OCI-M1 (cell line): ENCODE measurements at regions not wholly inside any gene's neighbourhood (a gene's known extent, or its start where the extent isn't known, plus 50 kb on each side); places are given as distances from the start of the nearest gene placed in this dataset.
A peak's percentile ranks its signal among the peaks of the same experiment; 100 is the strongest.
"Not testable (repeated sequence)": the region's sequence is repeated elsewhere in the genome, so short reads cannot be mapped to it uniquely, and the experiment has no call there.

Source experiments
- DNase-seq: peaks from one replicate; lab custom pipeline; 2025; lab: John Stamatoyannopoulos, UW

DNA sequence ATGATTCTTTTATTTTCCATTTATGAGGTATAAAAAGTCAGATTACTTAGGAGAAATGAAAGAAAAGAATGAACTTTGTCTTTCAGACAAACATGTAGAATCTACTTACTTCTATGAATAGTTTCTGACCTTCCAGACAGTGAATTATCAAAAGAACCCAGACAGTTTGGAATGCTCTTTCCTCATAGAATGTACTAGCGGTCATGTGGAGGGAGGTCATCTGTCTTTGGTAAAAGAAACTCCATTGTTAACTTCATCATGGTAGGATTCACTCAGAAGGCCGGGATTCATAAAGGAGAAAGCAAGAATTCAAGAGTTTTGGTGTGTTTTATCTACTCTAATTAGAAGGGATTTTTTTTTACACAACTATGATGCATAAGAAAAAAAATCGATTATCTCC is 144.8 kb upstream of the ZNF804B start:
- no peak for DNase-seq

- DNase-seq: no peak
These were observed 148.6 kb upstream of the ZNF804B start for GRCh38 chr7:88610942-88611341.

DNA sequence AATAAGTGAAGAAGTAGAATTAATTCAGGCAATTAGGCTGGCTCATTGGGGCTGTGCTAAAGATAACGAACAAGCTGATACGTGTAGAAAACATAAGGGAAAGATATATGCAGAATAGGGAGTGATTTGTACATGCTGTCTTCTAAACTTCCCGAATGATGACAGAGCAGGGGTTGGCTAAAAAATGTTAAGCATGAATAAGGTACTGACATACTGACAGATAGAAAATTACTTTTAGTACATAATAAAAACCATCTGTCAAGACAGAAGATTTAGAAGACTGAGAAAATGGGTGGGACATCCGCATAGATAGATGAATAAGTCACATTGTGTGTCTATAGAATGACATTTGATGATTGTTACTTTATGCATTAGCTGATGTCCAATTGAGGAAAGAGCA is 158.8 kb upstream of the ZNF804B start:
- DNase-seq: no peak

- no peak for DNase-seq
These were observed 160.0 kb upstream of the ZNF804B start for GRCh38 chr7:88599528-88599927.

DNA sequence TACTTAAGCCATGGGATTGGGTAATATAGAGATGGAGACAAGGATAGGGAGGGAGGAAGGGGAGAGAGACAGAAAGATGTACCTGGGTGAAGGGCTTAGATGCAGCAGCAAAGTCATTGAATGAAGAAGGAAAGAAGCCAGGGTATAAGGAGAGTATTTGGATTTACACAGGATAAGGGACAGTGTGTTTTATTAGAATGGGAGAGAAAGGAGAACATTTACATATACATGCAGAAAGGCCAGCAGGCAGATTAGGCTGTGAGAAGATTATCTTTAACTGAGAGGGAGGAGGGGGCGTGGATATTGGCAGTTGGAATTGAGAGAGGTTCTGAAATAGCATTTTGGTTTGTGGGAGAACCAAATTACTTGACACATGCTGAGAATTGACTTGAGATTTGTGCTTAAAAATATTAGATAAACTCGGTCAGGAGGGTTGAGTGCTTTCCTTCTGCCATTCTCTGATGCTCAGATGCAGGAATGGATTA is 161.5 kb upstream of the ZNF804B start:
- DNase-seq: no peak

- DNase-seq: no peak
These were observed 168.5 kb upstream of the ZNF804B start for GRCh38 chr7:88590963-88591362.

DNA sequence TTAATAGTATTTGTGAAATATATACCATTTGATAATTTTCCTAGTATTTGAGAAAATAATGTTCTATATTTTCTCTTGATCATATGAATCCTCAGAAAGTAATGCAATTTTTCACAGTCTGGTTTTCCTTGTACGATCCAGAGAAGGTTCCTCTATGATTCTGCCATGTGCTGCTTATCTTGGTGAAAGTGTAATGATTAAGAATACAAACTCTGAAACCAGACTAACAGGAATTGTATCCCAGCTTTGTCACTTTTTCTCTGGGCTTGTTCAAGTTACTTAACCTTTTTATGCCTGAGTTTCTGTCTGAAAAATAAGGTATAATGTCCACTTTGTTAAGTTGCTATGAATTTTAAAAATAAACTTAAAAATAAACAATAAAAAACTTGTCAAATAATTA is 169.6 kb upstream of the ZNF804B start:
- peak; percentile 21 for DNase-seq

- DNase-seq: peak; percentile 69
These were observed 172.6 kb upstream of the ZNF804B start for GRCh38 chr7:88586890-88587289.

DNA sequence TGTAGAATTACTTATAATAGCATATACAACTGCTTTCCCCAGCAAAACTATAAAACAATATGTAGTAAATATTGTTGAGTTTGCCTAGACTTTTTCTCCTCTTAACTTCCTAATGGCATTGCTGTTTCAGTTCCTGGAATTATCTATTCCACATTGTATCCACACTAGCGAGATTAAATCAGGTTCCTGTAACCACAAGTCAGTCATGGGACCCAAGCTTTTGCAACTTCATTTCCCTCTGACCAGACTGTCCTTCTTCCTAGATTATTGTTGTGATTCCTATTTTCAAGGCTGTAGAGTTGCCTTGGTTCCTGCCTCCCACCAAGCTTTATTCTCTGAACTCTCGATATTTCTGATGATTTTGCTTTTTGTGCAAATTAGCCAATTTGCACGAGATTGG is 173.3 kb upstream of the ZNF804B start:
- DNase-seq: peak; percentile 83

GRCh38 chr7:88576720-88577119 is 182.8 kb upstream of the ZNF804B start:
- no peak for DNase-seq

DNA sequence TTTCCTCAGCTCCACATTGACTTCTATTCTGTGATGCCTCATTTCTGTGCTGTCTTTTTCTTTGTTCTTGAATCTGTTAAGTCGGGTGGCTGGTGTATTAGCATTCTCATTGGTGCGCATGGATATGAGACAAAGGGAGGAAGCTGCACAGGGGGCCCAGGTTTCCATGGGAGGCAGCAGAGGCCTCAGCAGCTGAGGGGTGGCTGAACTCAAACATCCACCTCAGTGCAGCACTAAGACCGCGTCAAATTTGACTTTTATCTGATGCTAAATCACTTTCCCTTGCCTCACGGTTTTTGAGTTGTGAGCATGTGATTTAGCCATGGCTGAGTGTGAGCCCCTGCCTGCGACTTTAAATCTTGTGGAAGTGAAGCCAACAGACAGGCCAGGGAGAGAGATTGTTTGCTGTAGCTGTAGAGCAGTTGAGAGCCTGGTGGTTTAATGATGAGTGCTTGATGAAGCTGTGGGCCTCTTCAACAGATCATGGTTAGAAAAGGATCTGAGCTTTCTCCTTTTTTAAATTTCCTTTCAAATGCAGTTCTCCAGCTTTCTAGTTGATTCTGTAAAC is 193.3 kb upstream of the ZNF804B start:
- no peak for DNase-seq

DNA sequence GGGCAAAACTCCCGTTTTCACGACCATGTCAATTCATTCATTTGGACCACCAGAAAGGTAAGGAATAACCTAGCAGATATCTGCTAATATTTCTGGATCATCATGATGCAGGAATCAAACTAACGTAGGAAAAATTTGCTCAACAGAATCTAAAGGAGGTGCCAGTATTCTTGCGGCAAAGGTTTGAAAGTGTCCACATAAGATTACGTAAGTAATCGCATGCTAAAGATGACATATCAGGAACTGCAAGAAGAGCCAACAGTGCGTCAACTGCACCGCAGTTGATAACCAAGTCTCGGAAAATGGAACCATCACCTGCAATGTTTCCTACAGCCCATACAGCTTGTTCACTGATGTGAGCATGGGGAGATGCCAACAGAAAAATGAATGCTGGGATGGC is 194.1 kb upstream of the ZNF804B start:
- DNase-seq: no peak

- not testable (repeated sequence) for DNase-seq
These were observed 203.1 kb upstream of the ZNF804B start for GRCh38 chr7:88556441-88556840.

DNA sequence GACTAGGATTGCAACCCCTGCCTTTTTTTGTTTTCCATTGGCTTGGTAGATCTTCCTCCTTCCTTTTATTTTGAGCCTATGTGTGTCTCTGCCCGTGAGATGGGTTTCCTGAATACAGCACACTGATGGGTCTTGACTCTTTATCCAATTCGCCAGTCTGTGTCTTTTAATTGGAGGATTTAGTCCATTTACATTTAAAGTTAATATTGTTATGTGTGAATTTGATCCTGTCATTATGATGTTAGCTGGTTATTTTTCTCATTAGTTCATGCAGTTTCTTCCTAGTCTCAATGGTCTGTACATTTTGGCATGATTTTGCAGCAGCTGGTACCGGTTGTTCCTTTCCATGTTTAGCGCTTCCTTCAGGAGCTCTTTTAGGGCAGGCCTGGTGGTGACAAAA is 204.7 kb upstream of the ZNF804B start:
- DNase-seq: not testable (repeated sequence)

GRCh38 chr7:88548399-88548798 is 211.1 kb upstream of the ZNF804B start:
- no peak for DNase-seq

DNA sequence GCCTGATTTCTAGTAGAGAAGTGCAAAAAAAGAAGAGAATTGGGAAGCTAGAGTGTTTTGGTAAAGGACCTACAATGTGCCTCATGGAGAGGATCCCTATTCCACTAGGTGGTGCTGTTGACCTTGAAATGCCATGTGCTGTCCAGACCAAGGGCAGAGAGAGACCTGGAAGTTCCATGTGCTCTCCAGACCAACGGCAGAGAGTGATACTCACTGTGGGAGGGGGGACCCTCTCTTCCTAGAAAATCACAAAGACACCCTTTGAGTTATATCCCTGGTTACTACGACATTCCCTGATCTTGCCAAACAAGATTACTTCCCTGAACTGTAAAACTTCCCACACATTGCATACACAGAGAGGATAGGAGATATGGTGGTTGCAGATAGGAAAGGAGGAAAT is 212.7 kb upstream of the ZNF804B start:
- DNase-seq: peak; percentile 85

DNA sequence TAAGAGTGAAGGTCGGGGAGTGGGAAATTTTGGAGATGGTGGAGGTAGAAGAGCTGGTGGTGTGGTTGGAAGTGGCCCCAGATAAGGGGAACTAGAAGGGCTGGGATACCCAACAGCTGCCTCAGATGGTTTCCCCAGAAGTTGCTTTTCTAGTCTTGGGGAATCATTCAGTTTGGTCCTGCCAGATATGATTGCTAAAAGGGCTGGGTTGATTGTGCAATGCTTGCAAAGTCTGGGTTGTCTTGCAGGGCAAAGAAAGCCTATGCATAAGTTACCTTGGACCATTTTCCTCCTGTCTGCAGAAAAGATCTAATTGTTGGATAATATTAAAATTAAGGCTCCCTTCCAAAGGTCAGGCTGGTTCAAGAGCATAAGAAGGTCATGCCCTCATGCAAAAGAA is 213.8 kb upstream of the ZNF804B start:
- DNase-seq: no peak

DNA sequence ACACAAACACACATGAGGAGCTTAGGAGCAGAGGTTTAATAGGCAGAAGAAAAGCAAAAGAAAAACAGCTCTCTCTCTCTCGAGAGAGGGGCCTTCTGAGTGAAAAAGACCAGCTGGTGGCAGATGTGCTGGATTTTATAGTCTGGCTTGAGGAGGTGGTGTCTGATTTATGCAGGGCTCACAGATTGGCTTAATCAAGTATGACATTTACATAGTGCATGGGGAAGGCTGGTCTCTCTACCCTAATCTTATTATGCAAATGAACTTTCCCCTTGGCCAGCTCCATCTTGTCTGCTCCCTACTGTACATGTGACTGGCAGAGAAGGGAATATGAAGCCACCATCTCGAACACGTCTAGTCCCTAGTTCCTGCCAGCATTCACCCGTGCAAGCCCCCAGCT is 219.5 kb upstream of the ZNF804B start:
- DNase-seq: no peak

DNA sequence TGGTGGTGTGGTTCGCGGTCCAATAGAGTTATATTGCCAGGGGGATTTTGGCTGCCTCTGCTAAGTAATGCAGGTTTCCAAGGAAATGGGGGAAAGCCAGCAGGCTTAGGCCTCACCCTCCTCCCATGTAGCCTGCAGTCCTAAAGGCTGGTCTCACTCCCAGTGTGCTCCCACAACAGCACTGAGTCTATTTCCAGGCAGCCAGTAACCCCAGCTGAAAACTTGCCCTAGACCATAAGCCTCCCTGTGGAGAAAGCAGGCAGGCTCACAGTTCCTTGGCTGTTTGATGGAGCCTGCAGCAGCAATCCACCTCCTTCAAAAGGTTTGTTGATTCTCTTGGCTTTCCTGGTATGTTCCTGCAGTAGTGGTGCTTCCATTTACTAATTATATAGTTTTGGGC is 220.0 kb upstream of the ZNF804B start:
- no peak for DNase-seq

DNA sequence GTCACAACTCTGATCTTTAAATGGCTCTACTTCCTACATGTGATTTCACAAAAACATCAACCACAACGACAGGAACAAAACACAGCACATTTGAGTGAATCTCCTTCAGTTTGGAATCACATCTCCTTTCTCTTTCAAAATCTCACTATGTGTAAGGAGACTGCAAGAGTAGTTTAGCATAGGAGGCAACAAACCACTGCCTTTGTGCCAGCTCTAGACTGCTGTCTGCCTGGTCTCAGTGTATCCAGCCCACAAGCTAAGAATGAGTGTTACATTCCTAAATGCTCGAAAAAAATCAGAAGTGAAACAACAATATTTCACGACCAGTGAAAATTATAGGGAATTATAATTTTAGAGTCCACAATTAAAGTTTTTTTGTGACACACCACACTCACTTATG is 217.0 kb upstream of the STEAP4 start:
- no peak for DNase-seq

GRCh38 chr7:88522771-88523293 is 216.1 kb upstream of the STEAP4 start:
- peak; percentile 14 for DNase-seq

DNA sequence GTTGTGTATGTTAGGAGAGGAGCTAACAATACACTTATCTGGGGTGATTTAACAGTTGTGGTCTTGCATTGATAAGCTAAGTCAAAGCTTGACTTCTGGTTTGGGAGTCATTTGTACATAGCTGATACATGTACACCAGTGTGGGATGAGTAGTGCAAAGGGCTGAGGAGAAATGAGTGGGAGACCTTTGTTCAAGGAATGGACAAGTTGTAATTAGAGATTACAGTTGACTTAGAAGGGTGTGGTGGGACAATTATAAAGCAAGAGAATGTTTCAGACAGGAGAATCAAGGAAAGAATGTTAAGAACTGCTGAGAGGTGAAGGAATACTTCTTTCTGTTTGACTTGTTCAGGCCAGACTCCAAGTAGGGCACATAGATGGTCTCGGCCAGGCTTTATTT is 209.7 kb upstream of the STEAP4 start:
- peak; percentile 50 for DNase-seq

DNA sequence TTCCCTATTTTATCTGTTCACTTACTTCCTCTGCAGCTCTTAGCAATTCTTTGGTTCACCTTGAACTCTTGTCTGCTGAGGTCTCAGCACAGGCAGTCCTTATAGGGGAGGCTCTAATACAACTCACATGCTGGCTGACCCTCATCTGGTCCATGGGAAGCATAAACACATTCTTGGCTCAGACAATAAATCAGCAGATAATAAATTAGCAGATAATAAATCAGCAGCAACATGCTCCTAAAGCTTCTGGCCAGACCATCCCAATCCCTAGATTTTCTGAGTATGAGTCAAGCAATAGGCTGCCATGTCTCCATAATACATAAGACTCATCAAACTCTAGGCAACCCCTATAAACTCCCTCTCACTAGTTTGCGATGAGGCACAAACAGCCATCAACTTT is 208.6 kb upstream of the STEAP4 start:
- no peak for DNase-seq

DNA sequence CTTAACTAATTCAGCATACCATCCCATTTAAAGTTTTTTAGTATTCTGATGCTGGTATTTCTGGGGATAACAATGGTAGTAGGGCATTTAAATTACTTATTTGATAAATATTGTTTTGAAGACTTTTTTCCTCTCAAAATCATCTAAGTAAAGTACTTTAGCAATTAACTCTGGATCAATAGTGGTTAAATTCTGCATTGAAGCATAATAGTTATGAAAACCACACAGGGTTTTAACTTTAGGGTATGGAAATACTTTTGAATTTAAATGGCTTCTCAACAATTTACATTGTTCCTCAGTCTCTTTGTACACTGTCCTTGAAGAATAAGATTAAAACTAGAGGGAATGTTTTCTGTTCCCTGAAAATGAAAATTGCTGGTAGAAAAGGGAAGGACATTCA is 202.6 kb upstream of the STEAP4 start:
- no peak for DNase-seq
